ENCODE measurements at regions not wholly inside any gene's neighbourhood (a gene's known extent, or its start where the extent isn't known, plus 50 kb on each side); places are given as distances from the start of the nearest gene placed in this dataset.
A peak's percentile ranks its signal among the peaks of the same experiment; 100 is the strongest.
"Not testable (repeated sequence)": the region's sequence is repeated elsewhere in the genome, so short reads cannot be mapped to it uniquely, and the experiment has no call there.

GRCh38 chr1:58934706-58935105 is 150.9 kb upstream of the JUN start:
- no peak for DNase-seq (ENCODE audit: low spot score)

GRCh38 chr1:58936973-58937372 is 153.1 kb upstream of the JUN start:
- DNase-seq (ENCODE audit: low spot score), result no peak

GRCh38 chr1:58939146-58939545 is 155.3 kb upstream of the JUN start:
- no peak for DNase-seq (ENCODE audit: low spot score)

- no peak for DNase-seq (ENCODE audit: low spot score)
Observed at GRCh38 chr1:58939666-58940370, 156.0 kb upstream of the JUN start.

GRCh38 chr1:58941471-58942289 is 157.8 kb upstream of the JUN start:
- no peak for DNase-seq (ENCODE audit: low spot score)

- peak; percentile 10 for DNase-seq (ENCODE audit: low spot score)
Observed at GRCh38 chr1:58942759-58943191, 158.9 kb upstream of the JUN start.

- DNase-seq (ENCODE audit: low spot score), result no peak
Observed at GRCh38 chr1:58943776-58944175, 159.9 kb upstream of the JUN start.

- DNase-seq (ENCODE audit: low spot score), result no peak
Observed at GRCh38 chr1:58944439-58944838, 160.6 kb upstream of the JUN start.

- no peak for DNase-seq (ENCODE audit: low spot score)
Observed at GRCh38 chr1:58946390-58946789, 162.5 kb upstream of the JUN start.

- no peak for DNase-seq (ENCODE audit: low spot score)
Observed at GRCh38 chr1:58948671-58949070, 164.8 kb upstream of the JUN start.

GRCh38 chr1:58949551-58950220 is 165.8 kb upstream of the JUN start:
- DNase-seq (ENCODE audit: low spot score), result no peak

- DNase-seq (ENCODE audit: low spot score), result no peak
Observed at GRCh38 chr1:58950897-58951296, 167.1 kb upstream of the JUN start.

GRCh38 chr1:58953951-58954350 is 170.1 kb upstream of the JUN start:
- not testable (repeated sequence) for DNase-seq (ENCODE audit: low spot score)

- not testable (repeated sequence) for DNase-seq (ENCODE audit: low spot score)
Observed at GRCh38 chr1:58963287-58963686, 179.4 kb upstream of the JUN start.

- DNase-seq (ENCODE audit: low spot score), result no peak
Observed at GRCh38 chr1:58964428-58964827, 180.6 kb upstream of the JUN start.

- DNase-seq (ENCODE audit: low spot score), result no peak
Observed at GRCh38 chr1:58964880-58965279, 181.0 kb upstream of the JUN start.

GRCh38 chr1:58966103-58966916 is 182.5 kb upstream of the JUN start:
- no peak for DNase-seq (ENCODE audit: low spot score)

- no peak for DNase-seq (ENCODE audit: low spot score)
Observed at GRCh38 chr1:58966917-58967740, 183.3 kb upstream of the JUN start.

- DNase-seq (ENCODE audit: low spot score), result peak; percentile 62
Observed at GRCh38 chr1:58968360-58968952, 184.6 kb upstream of the JUN start.

GRCh38 chr1:58969176-58969575 is 185.3 kb upstream of the JUN start:
- not testable (repeated sequence) for DNase-seq (ENCODE audit: low spot score)

Measured in Ammon's horn (tissue), 1 donor.